PC-9 (cell line): ENCODE measurements at regions not wholly inside any gene's neighbourhood (a gene's known extent, or its start where the extent isn't known, plus 50 kb on each side); places are given as distances from the start of the nearest gene placed in this dataset.

Experiments used
- BruUV-seq: library from RNA; stranded (reverse); fragments of 400-500 nt; replicated peaks from 2 replicates; lab custom pipeline; 2021; lab: Mats Ljungman, UMichigan
- CTCF ChIA-PET: fragments of 300-600 bp; sonication (Branson Sonifier 250); formaldehyde crosslinking; loops from one replicate; lab custom pipeline; 2022; ENCODE audit warnings: antibody characterized with exemption; lab: Charles Lee
- POLR2A ChIA-PET: fragments of 300-600 bp; sonication (Branson Sonifier 250); formaldehyde crosslinking; loops from one replicate; lab custom pipeline; 2022; ENCODE audit warnings: antibody characterized with exemption; ENCODE audit not compliant: unreplicated experiment; lab: Charles Lee
- DNase-seq, 2 experiments: peaks; one replicate each; pipeline versions ENCODE4 v3.0.0 to v3.0.0-alpha.2; 2015 to 2022; ENCODE audit warnings: mixed read lengths in 1 of 2
- H2AFZ ChIP-seq: fragments of 200-600 bp; sonication (generic); 2 replicates; pipeline ENCODE4 v1.8.1; 2017; ENCODE audit warnings: antibody characterized with exemption
- H3F3A ChIP-seq: fragments of 200-600 bp; sonication (generic); 2 replicates; pipeline ENCODE4 v1.8.1; 2017; ENCODE audit warnings: antibody characterized with exemption, mild to moderate bottlenecking, low read depth; ENCODE audit not compliant: insufficient read depth
- H3K27ac ChIP-seq: fragments of 200-600 bp; sonication (generic); 2 replicates; pipeline ENCODE4 v1.6.1; 2016; ENCODE audit warnings: mixed run types
- H3K27me3 ChIP-seq: fragments of 200-600 bp; sonication (generic); 2 replicates; pipeline ENCODE4 v1.6.1; 2016; ENCODE audit warnings: low read depth, mixed run types; ENCODE audit not compliant: insufficient read depth
- H3K36me3 ChIP-seq: fragments of 200-600 bp; sonication (generic); 2 replicates; pipeline ENCODE4 v1.6.1; 2016; ENCODE audit warnings: low read depth, mixed run types
- H3K4me1 ChIP-seq: fragments of 200-600 bp; sonication (generic); replicated peaks from 2 replicates; pipeline ENCODE4 v1.6.1; 2016; ENCODE audit warnings: mixed run types; ENCODE audit not compliant: insufficient read depth
- H3K4me2 ChIP-seq: fragments of 200-600 bp; sonication (generic); 2 replicates; pipeline ENCODE4 v1.6.1; 2017; ENCODE audit warnings: mixed run types
- H3K4me3 ChIP-seq: fragments of 200-600 bp; sonication (generic); 2 replicates; pipeline ENCODE4 v1.6.1; 2016; ENCODE audit warnings: mixed run types
- H3K79me2 ChIP-seq: fragments of 200-600 bp; sonication (generic); 2 replicates; pipeline ENCODE4 v1.6.1; 2017; ENCODE audit warnings: low read depth, mixed run types
- H3K9me2 ChIP-seq: fragments of 200-600 bp; sonication (generic); 2 replicates; pipeline ENCODE4 v1.8.1; 2017; ENCODE audit warnings: mild to moderate bottlenecking; ENCODE audit not compliant: insufficient read depth
- H3K9me3 ChIP-seq: fragments of 200-600 bp; sonication (generic); 2 replicates; pipeline ENCODE4 v1.8.1; 2016; ENCODE audit warnings: low read depth; ENCODE audit not compliant: insufficient read depth
- H4K20me1 ChIP-seq: fragments of 200-600 bp; sonication (generic); 2 replicates; pipeline ENCODE4 v1.8.1; 2017; ENCODE audit not compliant: insufficient read depth
- EZH2 ChIP-seq: fragments of 200-600 bp; sonication (generic); IDR thresholded peaks from 2 replicates; pipeline ENCODE4 v1.8.0; 2017; ENCODE audit warnings: antibody characterized with exemption, low read depth
- intact Hi-C: fragments of 100-400 bp; cut with micrococcal nuclease; formaldehyde crosslinking; loops from one replicate; pipeline ENCODE4 v1.10.0; 2022; ENCODE audit not compliant: unreplicated experiment
- TF ChIP-seq, protein P1 (sequence below): fragments of 200-600 bp; sonication (generic); conservative IDR thresholded peaks from 2 replicates; pipeline ENCODE4 v1.6.1; 2017; ENCODE audit warnings: mixed run types, antibody characterized with exemption, mild to moderate bottlenecking, moderate library complexity

DNA sequence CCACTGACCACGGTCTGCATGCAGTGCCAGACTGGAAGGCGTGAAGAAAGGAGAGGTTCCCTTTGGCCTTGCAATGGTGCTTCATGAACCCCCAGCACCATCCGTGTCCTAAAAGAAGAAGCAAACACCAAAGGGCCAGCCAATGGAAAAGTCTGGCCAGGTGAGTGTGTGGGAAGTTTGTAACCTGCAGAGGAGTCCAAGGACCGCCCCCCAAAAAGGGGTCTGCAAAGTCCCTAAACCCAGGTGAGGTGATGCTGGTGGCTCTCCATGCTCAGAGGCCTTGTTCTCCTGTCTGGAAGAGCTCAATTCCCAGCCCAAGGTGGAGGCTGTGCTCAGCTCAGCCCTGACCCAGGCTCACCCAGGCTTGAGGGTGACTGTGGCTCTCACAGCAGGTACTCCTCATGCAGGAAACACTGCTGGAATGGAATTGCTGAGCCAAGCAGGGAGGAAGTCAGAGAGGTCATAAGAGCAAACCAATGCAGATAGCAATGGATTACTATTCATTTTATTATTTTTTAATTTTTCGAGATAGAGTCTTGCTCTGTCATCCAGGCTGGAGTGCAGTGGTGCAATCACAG lies 52.4 kb upstream of the NANOS1 start:
- Histone ChIP-seq H3K9me3 (peaks cover 3% of the 10 kb centered on the region; the same call in 1 of the 2 replicates), H4K20me1 (no peaks in the 10 kb centered on the region), H3K79me2 (no peaks in the 10 kb centered on the region), H3K4me1 (0 out of 2 replicates have a peak, but pooled peaks cover 4% of the 10 kb centered on the region), H3K36me3 (no peaks in the 10 kb centered on the region), H3K4me2 (no peak overlapping the region), H3K4me3 (no peak overlapping the region), H3K27me3 (no peaks in the 10 kb centered on the region), H2AFZ (no peak overlapping the region), H3F3A (0 out of 2 replicates have a peak, but pooled peaks cover 5% of the 10 kb centered on the region), H3K9me2 (no peaks in the 10 kb centered on the region), H3K27ac (no peak overlapping the region)
- BruUV-seq, result no TSS peak
- CTCF ChIA-PET, result interaction anchor here (0.6 kb wide), 2 partner anchors 48 to 929 kb away, joined by 3 to 7 read pairs; no protein-coding TSS in a partner anchor
- intact Hi-C loops, result no loop called here
- POLR2A ChIA-PET, result no interaction called here
- DNase-seq, result no peak
- TF ChIP-seq, protein P1, sequence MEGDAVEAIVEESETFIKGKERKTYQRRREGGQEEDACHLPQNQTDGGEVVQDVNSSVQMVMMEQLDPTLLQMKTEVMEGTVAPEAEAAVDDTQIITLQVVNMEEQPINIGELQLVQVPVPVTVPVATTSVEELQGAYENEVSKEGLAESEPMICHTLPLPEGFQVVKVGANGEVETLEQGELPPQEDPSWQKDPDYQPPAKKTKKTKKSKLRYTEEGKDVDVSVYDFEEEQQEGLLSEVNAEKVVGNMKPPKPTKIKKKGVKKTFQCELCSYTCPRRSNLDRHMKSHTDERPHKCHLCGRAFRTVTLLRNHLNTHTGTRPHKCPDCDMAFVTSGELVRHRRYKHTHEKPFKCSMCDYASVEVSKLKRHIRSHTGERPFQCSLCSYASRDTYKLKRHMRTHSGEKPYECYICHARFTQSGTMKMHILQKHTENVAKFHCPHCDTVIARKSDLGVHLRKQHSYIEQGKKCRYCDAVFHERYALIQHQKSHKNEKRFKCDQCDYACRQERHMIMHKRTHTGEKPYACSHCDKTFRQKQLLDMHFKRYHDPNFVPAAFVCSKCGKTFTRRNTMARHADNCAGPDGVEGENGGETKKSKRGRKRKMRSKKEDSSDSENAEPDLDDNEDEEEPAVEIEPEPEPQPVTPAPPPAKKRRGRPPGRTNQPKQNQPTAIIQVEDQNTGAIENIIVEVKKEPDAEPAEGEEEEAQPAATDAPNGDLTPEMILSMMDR, result no peak
- no peak for TF ChIP-seq EZH2

DNA sequence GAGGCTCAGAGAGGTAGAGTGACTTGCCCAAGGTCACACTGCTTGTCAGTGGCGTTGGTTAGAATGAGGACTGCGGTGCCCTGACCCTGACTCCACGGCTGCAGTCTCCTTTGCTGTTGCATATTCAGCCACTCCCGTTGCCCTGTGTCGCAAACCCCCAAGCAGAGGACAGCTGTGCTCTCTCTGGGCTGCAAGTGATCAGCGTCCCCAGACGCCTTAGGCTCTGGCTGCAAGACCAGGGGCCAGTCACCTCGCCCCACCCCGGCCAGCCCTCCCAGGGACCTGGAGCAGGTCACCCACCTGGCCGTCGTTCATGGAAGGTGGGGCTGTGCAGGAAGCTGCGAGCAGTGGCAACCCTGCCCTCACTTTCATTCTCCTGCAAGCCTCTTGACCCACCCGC lies 51.7 kb upstream of the NANOS1 start:
- H3K9me3 ChIP-seq, result peaks cover 3% of the 10 kb centered on the region; the same call in 1 of the 2 replicates
- intact Hi-C loops, result no loop called here
- POLR2A ChIA-PET, result no interaction called here
- no peak for TF ChIP-seq EZH2
- TF ChIP-seq, protein P1, result no peak
- no peaks in the 10 kb centered on the region for H3K9me2 ChIP-seq
- H2AFZ ChIP-seq, result no peak overlapping the region
- no peaks in the 10 kb centered on the region for H3K79me2 ChIP-seq
- CTCF ChIA-PET, result interaction anchor here (0.6 kb wide), 2 partner anchors 128 to 928 kb away, joined by 3 to 7 read pairs; no protein-coding TSS in a partner anchor
- no peak overlapping the region for H3K4me3 ChIP-seq
- 0 out of 2 replicates have a peak, but pooled peaks cover 4% of the 10 kb centered on the region for H3K4me1 ChIP-seq
- 0 out of 2 replicates have a peak, but pooled peaks cover 5% of the 10 kb centered on the region for H3F3A ChIP-seq
- H4K20me1 ChIP-seq, result no peaks in the 10 kb centered on the region
- H3K36me3 ChIP-seq, result no peaks in the 10 kb centered on the region
- DNase-seq, result no peak
- no peak overlapping the region for H3K27ac ChIP-seq
- BruUV-seq, result no TSS peak
- H3K4me2 ChIP-seq, result no peak overlapping the region
- no peaks in the 10 kb centered on the region for H3K27me3 ChIP-seq

DNA sequence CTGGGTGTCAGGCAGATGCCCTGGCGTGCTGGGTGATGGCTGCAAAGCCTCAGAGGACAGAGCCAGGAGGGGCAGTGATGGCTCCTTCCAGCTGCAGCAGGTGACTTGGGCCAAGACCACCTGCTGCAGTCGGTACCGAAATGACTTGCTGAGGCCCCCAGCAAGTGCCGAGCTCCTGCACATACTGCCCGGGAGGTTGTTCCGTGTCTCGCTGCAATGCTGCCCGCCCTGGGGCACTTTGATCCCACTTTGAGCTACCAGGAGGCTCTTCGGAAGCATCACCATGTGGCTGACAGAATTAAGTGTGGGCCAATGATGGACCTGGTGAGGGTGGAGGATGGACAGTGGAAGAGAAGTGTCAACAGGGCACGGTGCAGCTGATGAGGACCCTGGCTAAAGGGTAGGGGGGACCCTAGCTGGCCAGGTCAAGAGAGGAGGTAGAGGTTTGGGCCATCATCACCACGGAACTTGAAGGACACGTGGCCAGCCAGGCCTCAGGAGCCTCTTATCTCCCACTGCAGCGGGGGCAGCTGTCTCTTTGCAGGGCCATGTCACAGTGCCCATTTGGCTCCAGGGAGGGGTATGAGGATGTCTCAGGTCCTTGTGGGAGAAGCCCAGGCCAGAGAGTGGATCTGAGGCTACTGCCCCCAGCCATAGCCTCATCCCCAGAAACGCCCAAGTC lies 51.1 kb upstream of the NANOS1 start:
- intact Hi-C loops, result no loop called here
- CTCF ChIA-PET, result interaction anchor here (0.6 kb wide), 1 partner anchor 128 kb away, joined by 3 read pairs; no protein-coding TSS in a partner anchor
- Histone ChIP-seq H3F3A (0 out of 2 replicates have a peak, but pooled peaks cover 5% of the 10 kb centered on the region), H2AFZ (no peak overlapping the region), H4K20me1 (no peaks in the 10 kb centered on the region), H3K4me3 (no peak overlapping the region), H3K4me1 (0 out of 2 replicates have a peak, but pooled peaks cover 4% of the 10 kb centered on the region), H3K79me2 (no peaks in the 10 kb centered on the region), H3K27ac (no peak overlapping the region), H3K9me2 (no peaks in the 10 kb centered on the region), H3K36me3 (no peaks in the 10 kb centered on the region), H3K27me3 (no peaks in the 10 kb centered on the region), H3K4me2 (no peak overlapping the region), H3K9me3 (peaks cover 3% of the 10 kb centered on the region; the same call in 1 of the 2 replicates)
- no TSS peak for BruUV-seq
- no peak for DNase-seq
- TF ChIP-seq, protein P1, result no peak
- no peak for TF ChIP-seq EZH2
- POLR2A ChIA-PET, result no interaction called here
